ENCODE measurements at regions not wholly inside any gene's neighbourhood (a gene's known extent, or its start where the extent isn't known, plus 50 kb on each side); places are given as distances from the start of the nearest gene placed in this dataset.
"Not testable (repeated sequence)": the region's sequence is repeated elsewhere in the genome, so short reads cannot be mapped to it uniquely, and the experiment has no call there.

- no peak for DNase-seq (ENCODE audit: low read depth in 1 of 2, low spot score in 1 of 2)
- Histone ChIP-seq H3K4me3 (replicated peaks; ENCODE audit: insufficient read depth, low read length) (no peak overlapping the region), H3K27me3 (ENCODE audit: insufficient read depth, poor library complexity, severe bottlenecking) (no peaks in the 10 kb centered on the region), H3K27ac (replicated peaks) (no peak overlapping the region)
- TF ChIP-seq REST (IDR thresholded peaks at IDR 0.05; ENCODE audit: insufficient replicate concordance, low read depth) (no peak), SPI1 (IDR thresholded peaks at IDR 0.05; ENCODE audit: borderline replicate concordance, low read depth) (no peak), CTCF (IDR thresholded peaks at IDR 0.05; ENCODE audit: insufficient read depth, low read length) (no peak), GABPA (IDR thresholded peaks at IDR 0.05; ENCODE audit: low read depth) (no peak), POLR2AphosphoS5 (IDR thresholded peaks at IDR 0.05; ENCODE audit: low read depth) (no peak)
Measured at GRCh38 chr14:22493753-22494152, 95.3 kb downstream of the DAD1 start.

GRCh38 chr14:22492622-22493542 is 96.1 kb downstream of the DAD1 start:
- Histone ChIP-seq H3K4me3 (replicated peaks; ENCODE audit: insufficient read depth, low read length) (no peak overlapping the region), H3K27me3 (ENCODE audit: insufficient read depth, poor library complexity, severe bottlenecking) (no peaks in the 10 kb centered on the region), H3K27ac (replicated peaks) (no peak overlapping the region)
- no peak for TF ChIP-seq POLR2AphosphoS5 (IDR thresholded peaks at IDR 0.05; ENCODE audit: low read depth)
- TF ChIP-seq GABPA (IDR thresholded peaks at IDR 0.05; ENCODE audit: low read depth): no peak
- no peak for DNase-seq (ENCODE audit: low read depth in 1 of 2, low spot score in 1 of 2)

GRCh38 chr14:22491683-22492621 is 97.1 kb downstream of the DAD1 start:
- no peak overlapping the region for H3K27ac ChIP-seq (replicated peaks)
- no peaks in the 10 kb centered on the region for H3K27me3 ChIP-seq (ENCODE audit: insufficient read depth, poor library complexity, severe bottlenecking)
- no peak overlapping the region for H3K4me3 ChIP-seq (replicated peaks; ENCODE audit: insufficient read depth, low read length)
- DNase-seq (ENCODE audit: low read depth in 1 of 2, low spot score in 1 of 2): no peak
- TF ChIP-seq REST (IDR thresholded peaks at IDR 0.05; ENCODE audit: insufficient replicate concordance, low read depth) (no peak), GABPA (IDR thresholded peaks at IDR 0.05; ENCODE audit: low read depth) (no peak), CTCF (IDR thresholded peaks at IDR 0.05; ENCODE audit: insufficient read depth, low read length) (no peak), SPI1 (IDR thresholded peaks at IDR 0.05; ENCODE audit: borderline replicate concordance, low read depth) (no peak), POLR2AphosphoS5 (IDR thresholded peaks at IDR 0.05; ENCODE audit: low read depth) (no peak)

GRCh38 chr14:22491053-22491452 is 98.0 kb downstream of the DAD1 start:
- not testable (repeated sequence) for H3K4me3 ChIP-seq (replicated peaks; ENCODE audit: insufficient read depth, low read length); H3K27me3 ChIP-seq (ENCODE audit: insufficient read depth, poor library complexity, severe bottlenecking); DNase-seq (ENCODE audit: low read depth in 1 of 2, low spot score in 1 of 2); H3K27ac ChIP-seq (replicated peaks)
